ENCODE measurements at regions not wholly inside any gene's neighbourhood (a gene's known extent, or its start where the extent isn't known, plus 50 kb on each side); places are given as distances from the start of the nearest gene placed in this dataset.

DNA sequence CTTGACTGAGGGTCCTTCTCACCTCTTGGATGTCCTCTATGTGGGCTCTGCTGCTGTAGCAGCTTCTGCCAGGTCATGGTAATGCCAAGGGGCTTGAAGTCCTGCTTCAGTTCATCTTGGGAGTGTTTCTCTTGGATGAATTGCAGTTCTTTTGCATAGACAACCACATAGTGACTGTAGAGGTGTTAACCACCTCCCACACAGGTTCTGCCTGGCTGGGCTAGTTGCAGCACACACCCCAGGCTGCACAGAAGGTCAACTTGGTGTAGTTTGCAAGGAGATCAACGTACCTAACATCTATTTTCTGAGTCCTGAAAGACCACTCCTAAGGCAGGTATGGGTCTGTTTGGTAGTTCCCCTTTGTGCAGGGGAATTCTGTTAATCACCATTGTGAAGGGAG, 108.1 kb downstream of the ADCYAP1 start:
- no peak overlapping the region for H3K4me3 Mint-ChIP-seq
- no peaks in the 10 kb centered on the region for H3K4me1 Mint-ChIP-seq (ENCODE audit: low read depth)
- H3K36me3 ChIP-seq (ENCODE audit: insufficient read depth, low read length) = no peaks in the 10 kb centered on the region
- H3K27me3 Mint-ChIP-seq = peaks cover 6% of the 10 kb centered on the region
- no peaks in the 10 kb centered on the region for H3K27me3 ChIP-seq (ENCODE audit: control insufficient read depth in 1 of 2, insufficient read depth in 2 of 2, low read length in 2 of 2)
- H3K27ac Mint-ChIP-seq = no peak overlapping the region
- H3K4me3 ChIP-seq (ENCODE audit: low read length) = no peak overlapping the region
- CTCF ChIA-PET = no interaction called here
- intact Hi-C loops (cut with DNase I, micrococcal nuclease) = no loop called here
- no peaks in the 10 kb centered on the region for H3K9me3 ChIP-seq (ENCODE audit: control insufficient read depth in 1 of 2, insufficient read depth in 1 of 2, low read length in 2 of 2)
- TF ChIP-seq, protein P1, sequence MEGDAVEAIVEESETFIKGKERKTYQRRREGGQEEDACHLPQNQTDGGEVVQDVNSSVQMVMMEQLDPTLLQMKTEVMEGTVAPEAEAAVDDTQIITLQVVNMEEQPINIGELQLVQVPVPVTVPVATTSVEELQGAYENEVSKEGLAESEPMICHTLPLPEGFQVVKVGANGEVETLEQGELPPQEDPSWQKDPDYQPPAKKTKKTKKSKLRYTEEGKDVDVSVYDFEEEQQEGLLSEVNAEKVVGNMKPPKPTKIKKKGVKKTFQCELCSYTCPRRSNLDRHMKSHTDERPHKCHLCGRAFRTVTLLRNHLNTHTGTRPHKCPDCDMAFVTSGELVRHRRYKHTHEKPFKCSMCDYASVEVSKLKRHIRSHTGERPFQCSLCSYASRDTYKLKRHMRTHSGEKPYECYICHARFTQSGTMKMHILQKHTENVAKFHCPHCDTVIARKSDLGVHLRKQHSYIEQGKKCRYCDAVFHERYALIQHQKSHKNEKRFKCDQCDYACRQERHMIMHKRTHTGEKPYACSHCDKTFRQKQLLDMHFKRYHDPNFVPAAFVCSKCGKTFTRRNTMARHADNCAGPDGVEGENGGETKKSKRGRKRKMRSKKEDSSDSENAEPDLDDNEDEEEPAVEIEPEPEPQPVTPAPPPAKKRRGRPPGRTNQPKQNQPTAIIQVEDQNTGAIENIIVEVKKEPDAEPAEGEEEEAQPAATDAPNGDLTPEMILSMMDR (IDR thresholded peaks at IDR 0.05) = no peak
- no peaks in the 10 kb centered on the region for H3K36me3 Mint-ChIP-seq (ENCODE audit: low read depth)
- H3K4me1 ChIP-seq (ENCODE audit: insufficient read depth, low read length) = no peaks in the 10 kb centered on the region
- no peak overlapping the region for H3K27ac ChIP-seq (ENCODE audit: low read depth in 1 of 2, low read length in 2 of 2)
- no peaks in the 10 kb centered on the region for H3K9me3 Mint-ChIP-seq
- no peak for ATAC-seq (ENCODE audit: poor library complexity)
- POLR2A ChIA-PET = no interaction called here
- DNase-seq = no peak

DNA sequence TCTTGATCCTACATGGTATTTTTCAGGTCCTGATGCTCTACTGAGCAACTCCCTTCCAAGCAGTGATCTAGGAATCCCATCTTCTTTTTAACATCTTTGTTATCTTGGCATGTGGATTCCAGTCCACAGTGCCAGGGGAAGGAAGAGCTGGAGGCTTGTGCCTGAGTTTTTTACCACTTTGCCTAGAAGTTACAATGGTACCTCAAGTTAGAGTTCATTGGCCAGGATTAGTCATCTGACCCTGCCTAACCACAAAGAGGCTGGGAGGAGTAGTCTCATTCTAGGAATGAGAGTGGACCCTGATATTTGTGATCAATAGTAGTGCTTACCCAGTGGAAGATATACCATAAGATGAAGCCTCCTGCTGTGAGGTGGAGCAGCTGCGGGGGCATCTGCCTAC, 109.3 kb downstream of the ADCYAP1 start:
- Mint-ChIP-seq H3K27me3 (peaks cover 6% of the 10 kb centered on the region), H3K4me1 (ENCODE audit: low read depth) (no peaks in the 10 kb centered on the region), H3K27ac (no peak overlapping the region), H3K36me3 (ENCODE audit: low read depth) (no peaks in the 10 kb centered on the region), H3K9me3 (no peaks in the 10 kb centered on the region), H3K4me3 (no peak overlapping the region)
- DNase-seq (no peak), ATAC-seq (ENCODE audit: poor library complexity) (no peak)
- intact Hi-C loops (cut with DNase I, micrococcal nuclease) = no loop called here
- TF ChIP-seq, protein P1 (IDR thresholded peaks at IDR 0.05) = no peak
- Histone ChIP-seq H3K4me3 (ENCODE audit: low read length) (no peak overlapping the region), H3K9me3 (ENCODE audit: control insufficient read depth in 1 of 2, insufficient read depth in 1 of 2, low read length in 2 of 2) (no peaks in the 10 kb centered on the region), H3K36me3 (ENCODE audit: insufficient read depth, low read length) (no peaks in the 10 kb centered on the region), H3K27ac (ENCODE audit: low read depth in 1 of 2, low read length in 2 of 2) (no peak overlapping the region), H3K4me1 (ENCODE audit: insufficient read depth, low read length) (no peaks in the 10 kb centered on the region), H3K27me3 (ENCODE audit: control insufficient read depth in 1 of 2, insufficient read depth in 2 of 2, low read length in 2 of 2) (no peaks in the 10 kb centered on the region)
- POLR2A ChIA-PET = no interaction called here
- CTCF ChIA-PET = no interaction called here

DNA sequence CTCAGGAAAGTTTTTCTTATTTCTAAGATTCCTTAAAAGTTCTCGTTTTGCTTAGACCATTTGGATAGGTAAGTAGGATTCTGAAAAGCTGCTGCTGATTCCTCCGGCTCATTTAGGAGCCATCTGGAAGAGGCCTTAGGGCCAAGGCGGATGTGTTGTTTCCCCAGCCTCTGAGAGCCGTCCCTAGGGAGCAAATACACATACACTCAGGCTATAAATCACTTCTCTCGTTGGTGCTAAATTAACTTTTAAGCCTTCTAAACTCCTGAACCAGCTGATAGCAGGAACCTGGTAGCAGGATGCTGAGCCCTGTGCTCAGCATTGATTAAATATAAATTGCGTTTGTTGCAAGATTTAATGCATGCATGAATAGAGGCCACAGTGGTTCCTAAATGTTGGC, 109.8 kb downstream of the ADCYAP1 start:
- H3K9me3 ChIP-seq (ENCODE audit: control insufficient read depth in 1 of 2, insufficient read depth in 1 of 2, low read length in 2 of 2) = no peaks in the 10 kb centered on the region
- H3K27ac ChIP-seq (ENCODE audit: low read depth in 1 of 2, low read length in 2 of 2) = no peak overlapping the region
- H3K4me1 ChIP-seq (ENCODE audit: insufficient read depth, low read length) = no peaks in the 10 kb centered on the region
- H3K27me3 ChIP-seq (ENCODE audit: control insufficient read depth in 1 of 2, insufficient read depth in 2 of 2, low read length in 2 of 2) = no peaks in the 10 kb centered on the region
- ChIA-PET CTCF (no interaction called here), POLR2A (no interaction called here)
- intact Hi-C loops (cut with DNase I, micrococcal nuclease) = no loop called here
- Mint-ChIP-seq H3K27me3 (peaks cover 6% of the 10 kb centered on the region), H3K9me3 (no peaks in the 10 kb centered on the region), H3K4me3 (no peak overlapping the region), H3K4me1 (ENCODE audit: low read depth) (no peaks in the 10 kb centered on the region), H3K36me3 (ENCODE audit: low read depth) (no peaks in the 10 kb centered on the region), H3K27ac (no peak overlapping the region)
- no peak overlapping the region for H3K4me3 ChIP-seq (ENCODE audit: low read length)
- DNase-seq (no peak), ATAC-seq (ENCODE audit: poor library complexity) (no peak)
- H3K36me3 ChIP-seq (ENCODE audit: insufficient read depth, low read length) = no peaks in the 10 kb centered on the region
- TF ChIP-seq, protein P1 (IDR thresholded peaks at IDR 0.05) = no peak
